HG03159 (cell line): ENCODE measurements at regions not wholly inside any gene's neighbourhood (a gene's known extent, or its start where the extent isn't known, plus 50 kb on each side); places are given as distances from the start of the nearest gene placed in this dataset.

Source experiments
- ATAC-seq: cut with Tn5 transposase; IDR thresholded peaks from one replicate; pipeline ENCODE4 v1.9.1; 2021; ENCODE audit warnings: mild to moderate bottlenecking, moderate library complexity; ENCODE audit not compliant: unreplicated experiment

DNA sequence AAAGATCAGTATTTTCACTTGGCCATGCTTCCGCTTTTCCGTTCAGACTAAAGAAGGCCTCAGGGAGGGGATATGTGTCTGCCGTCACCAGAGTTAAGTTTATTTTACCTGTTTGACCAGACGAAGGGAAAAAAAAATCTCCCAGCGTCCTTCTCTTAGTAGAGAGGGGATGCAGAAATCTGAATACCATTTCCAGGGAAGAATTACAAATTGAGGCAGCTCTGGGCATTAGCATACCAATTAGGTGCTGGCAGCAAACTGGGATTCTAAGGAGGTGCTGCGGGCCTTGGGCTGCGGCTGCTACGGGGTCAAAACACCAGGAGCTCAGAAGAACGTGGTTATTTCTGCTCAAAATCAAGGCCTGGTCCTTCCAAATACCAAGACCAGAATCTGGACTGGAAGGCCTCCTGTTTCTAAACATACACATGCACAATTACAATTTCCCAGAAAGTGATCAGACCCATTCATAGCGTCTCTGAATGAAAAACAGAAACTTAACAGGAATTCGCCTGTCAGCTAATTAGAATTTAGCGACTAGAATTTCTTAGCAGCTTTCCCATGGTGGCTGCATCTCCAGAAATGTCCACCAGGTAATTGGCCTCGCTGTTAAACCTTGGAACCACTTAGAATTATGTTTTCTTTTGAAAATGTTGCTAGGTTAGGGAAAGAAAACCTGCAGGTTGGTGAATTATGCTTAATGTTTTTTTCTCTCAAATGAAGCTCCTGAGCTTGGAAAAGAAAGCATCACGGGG lies 617.0 kb downstream of the VRK1 start:
- no peak for ATAC-seq

DNA sequence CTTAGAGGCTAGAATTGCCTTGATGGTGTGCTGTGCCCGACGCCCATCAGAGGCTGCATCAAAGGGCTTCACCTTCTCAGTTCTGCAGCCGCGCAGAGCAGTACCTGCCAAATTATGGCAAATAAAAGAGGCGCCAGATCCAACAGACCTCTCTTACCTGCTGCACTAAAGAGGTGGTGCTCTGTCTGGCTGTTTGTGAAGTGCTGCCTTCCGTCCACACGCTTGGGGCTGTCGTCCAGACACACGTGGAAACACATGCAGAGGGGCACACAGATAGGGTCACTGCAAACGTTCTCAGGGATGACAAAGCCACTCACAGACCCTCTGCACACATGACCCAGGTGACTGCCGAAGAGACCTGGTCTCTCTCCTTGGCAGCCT lies 617.5 kb downstream of the VRK1 start:
- ATAC-seq = no peak

DNA sequence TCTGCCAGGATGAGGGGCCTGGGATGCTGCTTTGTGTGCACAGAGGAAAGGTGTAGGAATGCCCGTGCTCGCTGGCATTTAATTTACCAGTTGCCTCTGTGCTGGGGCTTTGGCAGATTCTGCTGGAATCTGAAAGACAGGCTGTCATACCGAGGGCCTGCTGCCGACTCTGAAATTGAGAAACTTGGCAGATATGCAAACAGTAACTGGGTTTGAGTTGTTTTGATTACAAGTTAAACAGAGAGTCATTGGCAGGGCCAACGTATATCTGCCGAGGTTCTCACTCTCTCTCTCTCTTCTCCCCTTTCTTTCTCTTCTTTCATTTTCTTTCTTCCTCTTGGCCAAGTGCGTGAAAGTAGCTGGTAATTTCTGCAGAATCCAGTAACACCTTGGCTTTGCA lies 618.7 kb downstream of the VRK1 start:
- ATAC-seq = no peak

DNA sequence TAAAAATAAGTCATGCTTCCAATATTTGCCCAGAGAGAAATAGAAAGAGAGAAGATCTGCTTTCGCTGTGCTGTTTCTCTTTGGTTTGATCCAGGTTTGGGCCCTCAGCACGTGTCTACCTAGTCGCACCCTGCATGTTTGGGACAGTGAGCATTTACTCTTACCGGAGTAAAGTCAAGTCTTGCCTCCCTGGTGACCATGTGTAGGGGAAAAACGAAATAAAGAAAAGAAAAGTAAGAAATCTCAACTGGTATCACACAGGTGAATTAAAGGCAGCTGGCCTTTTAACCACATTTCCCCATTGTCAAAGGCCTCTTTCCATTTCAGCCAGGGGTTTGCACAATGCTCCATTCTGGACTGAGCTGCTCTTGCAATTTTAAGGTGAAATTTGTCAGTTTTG lies 619.4 kb downstream of the VRK1 start:
- ATAC-seq = no peak

DNA sequence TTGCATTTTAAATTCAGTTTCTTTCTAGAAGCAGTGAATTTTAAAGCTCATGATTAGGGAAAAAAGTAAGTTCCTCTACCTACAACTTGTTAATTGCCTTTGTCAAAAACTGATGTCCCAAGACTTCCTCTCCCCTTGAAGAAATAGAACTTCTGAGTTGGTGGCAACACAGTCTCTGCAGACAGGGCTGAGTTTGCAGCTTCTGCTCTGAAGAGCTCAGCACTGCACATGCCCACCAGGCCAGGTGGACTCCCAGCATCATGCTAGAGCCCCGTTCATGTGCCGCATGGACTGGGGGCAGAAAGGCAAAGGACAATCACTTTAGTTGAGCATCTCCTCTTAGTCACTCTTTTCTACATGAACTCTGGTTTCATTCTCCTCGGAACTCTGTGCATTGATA lies 620.1 kb downstream of the VRK1 start:
- ATAC-seq = no peak

DNA sequence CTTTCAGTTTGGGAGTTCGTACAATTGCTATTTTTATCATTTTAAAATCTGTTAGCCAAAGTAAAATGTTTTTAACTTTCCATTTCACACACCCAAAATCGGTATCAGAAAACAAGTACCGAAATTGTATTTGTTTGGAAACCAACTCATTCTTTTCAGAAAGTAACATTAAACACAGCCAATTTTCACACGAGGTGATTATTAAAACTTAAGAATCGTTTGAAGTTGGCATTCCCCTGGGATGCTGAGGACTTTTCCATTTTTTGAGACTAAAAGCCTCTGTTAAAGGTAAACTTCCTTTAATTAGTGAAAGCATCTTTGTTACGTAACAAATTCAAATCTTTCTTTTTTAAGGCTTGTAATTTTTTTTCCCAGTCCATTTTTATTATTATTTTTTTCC lies 623.0 kb downstream of the VRK1 start:
- no peak for ATAC-seq

DNA sequence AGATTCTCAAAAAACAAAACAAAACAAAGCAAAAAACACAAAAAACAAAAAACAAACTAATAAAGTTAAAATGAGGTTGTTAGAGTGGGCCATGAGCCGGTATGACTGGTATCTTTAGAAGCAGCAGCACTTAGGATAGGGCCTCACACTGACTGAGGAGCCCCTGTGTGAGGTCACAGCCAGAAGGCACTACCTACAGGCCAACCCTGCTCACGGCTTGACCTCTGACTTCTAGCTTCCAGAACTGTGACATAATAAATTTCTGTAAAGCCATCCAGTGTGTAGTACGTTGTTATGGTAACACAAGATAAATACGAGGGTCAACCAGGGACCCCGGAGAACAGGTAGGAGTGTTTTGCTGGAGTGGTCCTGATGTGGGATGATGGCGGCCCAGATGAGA lies 629.6 kb downstream of the VRK1 start:
- ATAC-seq = no peak

DNA sequence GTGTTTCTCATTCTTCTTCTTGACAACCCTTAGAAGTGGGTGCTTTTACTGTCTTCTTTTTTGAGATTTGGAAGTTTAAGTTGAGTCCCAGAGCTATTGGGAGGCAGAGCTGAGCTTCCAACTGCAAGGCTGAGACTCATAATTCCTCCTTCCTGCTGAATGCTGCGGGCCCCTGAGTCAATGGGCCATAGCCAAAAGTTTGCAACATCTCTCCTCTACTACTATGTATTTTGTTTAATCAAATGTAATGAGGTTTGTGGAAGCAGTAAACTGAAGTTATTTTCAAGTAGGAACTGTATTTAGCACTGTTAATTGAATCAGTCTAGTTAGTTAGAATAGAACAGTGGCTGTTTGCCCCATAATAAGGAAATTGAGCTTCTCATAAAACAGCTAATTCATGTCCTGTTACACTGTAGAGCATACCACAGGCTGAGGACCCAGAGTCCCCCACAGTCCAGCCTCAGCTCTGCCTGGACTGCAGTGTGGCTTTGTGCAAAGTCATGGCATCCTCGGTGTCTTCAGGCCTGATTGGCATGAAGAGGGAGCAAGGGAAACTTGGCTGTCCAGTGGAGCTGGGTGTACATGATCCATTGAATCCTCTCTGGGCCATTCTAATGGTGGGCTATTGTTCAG lies 631.7 kb downstream of the VRK1 start:
- ATAC-seq = no peak

DNA sequence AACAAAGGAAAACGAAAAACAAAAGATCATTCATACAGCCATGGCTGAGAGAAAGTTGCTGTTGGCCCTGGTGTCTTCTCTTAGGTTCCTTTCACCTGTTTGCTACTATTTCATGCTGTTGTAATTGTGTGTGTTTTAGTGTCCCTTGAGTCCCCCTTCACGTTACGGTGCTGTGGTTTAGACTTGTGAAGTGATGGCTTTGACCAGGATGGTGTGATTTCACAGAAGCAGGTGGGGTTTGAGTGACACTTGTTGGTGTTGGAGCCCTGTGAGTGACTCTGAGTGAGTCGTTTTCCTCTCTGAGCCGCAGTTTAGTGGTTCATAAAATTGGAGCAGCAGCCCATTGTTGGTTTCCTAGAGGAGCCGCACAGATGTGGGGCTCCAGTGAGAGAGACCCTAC lies 635.4 kb downstream of the VRK1 start:
- no peak for ATAC-seq

DNA sequence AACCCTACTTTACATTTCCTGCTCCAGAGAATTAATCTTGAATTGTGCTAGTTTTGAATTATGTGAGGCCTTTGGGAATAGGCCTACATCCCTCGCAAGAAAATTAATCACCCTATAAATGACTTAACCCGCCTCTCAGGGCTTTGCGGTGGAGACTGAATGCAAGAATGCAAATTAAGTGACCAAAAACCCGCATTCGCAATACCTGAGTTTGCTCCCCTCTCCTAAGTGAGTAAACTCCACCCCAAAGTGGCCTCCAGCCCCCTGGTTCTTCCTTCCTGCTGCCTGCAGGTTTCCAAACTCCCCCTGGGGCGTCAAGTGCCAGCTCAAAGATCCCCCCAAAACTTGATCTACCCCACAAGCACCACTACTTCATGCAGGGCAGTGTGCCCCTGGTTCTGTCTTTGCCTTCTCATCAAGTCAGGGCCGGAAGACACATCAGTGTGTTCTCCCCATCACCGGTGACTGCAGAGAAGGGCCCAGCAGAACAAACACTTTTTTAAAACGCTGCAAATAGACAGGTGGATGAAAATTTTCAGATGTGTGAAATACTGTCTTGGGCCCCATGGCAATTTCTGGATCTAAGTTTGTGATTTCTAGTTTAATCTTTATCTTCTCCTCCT lies 644.7 kb downstream of the VRK1 start:
- no peak for ATAC-seq

DNA sequence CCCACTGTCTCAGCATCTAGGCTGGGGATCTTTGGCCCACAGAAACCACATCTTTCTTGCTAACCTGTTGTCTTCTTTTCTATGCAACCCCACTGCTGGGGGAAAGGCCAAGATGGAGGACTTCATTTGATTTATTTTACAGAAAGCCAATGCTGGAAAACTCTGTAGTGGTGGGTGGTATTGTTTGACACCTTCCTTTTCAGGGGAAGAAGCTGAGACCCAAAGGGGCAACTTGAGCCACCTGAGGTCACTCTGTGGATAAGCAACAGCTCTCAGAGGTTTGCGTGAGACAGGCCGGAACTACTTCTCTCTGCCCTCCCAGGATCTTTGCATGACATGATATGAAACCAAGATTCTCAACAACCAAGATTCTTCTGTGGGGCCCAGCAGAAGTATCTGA lies 645.2 kb downstream of the VRK1 start:
- ATAC-seq = no peak

DNA sequence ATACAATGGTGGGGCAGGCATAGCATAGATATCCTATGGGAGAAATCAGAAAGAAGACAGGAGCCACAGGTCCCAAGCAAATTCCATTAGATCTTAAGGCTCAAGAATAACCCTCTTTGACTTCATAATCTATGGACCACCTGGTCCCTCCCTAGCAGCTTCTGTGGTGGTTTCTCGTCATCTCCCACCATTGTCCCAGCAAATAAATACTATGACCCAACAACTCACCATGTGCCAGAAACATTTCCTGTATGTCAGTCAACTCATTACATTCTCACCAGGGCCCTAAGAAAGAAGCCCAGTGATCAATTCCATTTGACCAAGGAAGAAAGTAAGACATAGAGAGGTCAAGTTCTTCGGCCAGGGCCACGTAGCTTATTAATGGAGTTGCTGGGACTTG lies 646.2 kb downstream of the VRK1 start:
- no peak for ATAC-seq

DNA sequence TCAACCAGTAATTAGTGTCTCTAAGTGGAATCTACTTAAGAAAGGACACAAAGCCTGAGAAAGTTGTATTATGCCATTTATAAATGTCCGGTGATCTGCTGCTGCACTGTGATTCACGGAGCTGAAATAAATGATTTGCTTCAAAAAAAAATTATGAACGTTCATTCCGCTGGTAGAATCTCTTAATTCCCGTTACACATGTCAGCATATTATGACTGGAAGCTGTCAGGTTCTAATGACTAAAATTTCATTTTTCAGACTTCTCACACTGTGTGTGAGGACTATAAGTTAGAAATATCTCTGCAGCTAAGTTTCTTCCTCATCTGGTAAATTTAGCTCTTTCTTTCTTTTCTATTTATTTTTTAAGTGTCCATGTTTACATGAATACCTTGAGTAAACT lies 647.1 kb downstream of the VRK1 start:
- ATAC-seq = no peak

DNA sequence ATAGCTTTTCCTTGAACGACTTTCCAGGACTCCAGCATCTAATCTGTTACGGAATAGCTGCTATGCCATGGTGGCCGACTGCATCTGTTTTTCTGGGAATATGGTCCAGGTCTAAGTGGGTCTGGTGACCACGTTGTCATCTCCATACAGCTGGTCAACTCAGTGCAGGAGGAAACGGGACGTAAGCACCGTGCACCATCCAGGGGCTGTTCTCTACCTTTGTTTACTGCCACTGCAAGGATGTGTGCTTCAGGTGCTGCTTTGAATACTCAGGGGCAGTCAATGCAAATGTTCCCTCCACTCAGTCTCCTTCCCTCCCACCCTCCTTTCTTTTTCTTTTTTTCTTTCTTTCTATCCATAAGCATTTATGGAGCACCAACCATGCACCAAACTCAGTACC lies 648.2 kb downstream of the VRK1 start:
- no peak for ATAC-seq

DNA sequence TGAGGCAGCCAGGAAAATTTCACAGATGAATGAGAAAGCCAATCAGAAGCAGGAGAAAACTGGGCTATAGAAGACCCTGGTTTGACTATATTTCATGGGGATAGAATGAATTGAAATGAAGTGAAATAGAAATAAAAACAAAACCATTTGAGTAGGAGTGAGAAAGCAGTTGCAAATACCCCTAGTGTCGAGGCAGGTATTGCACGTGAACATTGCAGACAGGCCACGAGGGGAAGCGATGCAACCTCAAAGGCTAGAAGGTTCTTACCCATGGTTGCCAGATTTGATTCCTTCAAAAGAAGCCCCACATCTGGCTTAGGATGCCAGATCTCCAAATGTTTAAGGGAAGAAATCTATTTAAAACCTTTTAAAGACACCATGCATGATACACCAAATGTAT lies 648.9 kb downstream of the VRK1 start:
- ATAC-seq = no peak

DNA sequence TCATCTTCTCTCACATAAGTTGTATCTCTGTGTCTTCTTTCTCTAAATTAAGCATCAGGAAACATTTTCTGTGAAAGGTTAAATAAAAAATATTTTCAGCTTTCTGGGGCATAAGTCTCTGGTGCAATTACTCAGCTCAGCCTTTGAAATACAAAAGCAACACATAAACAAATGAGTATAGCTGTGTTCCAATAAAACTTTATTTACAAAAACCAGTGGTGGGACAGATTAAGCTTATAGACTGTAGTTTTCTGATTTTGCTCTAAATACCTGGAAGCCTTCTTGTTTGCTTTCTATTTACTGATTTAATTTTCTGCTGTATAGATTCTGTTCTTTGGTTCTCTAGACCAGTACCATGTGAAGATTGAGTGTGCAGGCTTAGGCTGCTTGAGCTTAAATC lies 655.1 kb downstream of the VRK1 start:
- no peak for ATAC-seq

DNA sequence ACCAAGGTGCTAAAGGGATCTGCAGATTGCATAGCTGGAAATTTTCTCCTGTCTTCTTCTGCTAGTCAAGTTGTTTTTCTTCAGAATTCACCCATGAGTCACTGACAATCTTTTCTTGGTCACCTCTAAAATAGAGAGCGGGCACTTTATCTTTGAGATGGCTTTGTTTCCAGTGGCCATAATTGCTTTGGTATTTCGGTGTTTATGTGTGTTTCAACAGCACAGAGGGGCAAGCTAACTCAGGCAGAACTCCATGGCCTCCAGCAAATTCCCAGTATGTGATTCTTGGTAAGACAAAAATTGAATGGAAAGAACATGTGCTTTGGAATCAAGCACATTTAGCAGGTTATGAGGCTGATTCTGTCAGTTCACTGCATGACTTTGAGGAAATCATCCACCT lies 656.8 kb downstream of the VRK1 start:
- ATAC-seq = no peak

DNA sequence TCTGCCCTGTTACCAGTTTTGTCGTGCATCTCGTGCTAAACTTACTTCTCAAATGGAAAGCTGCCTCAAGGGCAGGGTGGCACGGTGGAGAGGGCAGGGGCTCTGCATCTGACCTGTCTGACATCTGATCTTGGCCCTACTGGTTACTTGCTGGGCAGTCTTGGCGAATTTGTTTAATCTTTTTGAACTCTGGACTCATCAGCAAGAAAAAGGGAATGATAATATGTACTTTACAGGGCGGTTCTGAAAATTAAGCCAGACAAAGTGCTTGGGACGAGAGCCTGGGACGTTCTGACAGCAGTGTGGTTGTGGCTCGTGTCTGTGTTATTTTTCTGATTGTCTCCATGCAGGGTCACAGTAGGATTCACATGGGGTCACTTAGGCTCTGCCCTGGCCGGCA lies 659.3 kb downstream of the VRK1 start:
- no peak for ATAC-seq

DNA sequence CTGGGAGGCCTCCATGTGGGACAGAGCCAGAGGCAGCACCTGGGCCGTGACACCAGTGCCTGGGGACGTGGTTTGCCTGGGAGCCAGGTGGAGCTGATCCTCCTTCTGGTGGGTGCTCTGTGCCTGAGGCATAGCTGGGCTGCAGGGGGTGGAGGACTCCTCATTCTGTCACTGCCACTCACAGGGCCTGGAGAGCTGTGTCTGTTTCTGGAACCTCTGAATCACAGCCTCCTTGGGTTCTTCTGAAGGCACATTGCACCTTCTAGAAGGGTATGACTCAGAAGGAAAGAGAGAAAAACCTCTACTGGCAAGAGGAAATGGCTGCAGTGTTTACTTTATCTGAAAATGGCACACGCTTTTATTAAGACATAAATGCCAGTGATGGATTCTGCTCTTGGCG lies 659.8 kb downstream of the VRK1 start:
- no peak for ATAC-seq

DNA sequence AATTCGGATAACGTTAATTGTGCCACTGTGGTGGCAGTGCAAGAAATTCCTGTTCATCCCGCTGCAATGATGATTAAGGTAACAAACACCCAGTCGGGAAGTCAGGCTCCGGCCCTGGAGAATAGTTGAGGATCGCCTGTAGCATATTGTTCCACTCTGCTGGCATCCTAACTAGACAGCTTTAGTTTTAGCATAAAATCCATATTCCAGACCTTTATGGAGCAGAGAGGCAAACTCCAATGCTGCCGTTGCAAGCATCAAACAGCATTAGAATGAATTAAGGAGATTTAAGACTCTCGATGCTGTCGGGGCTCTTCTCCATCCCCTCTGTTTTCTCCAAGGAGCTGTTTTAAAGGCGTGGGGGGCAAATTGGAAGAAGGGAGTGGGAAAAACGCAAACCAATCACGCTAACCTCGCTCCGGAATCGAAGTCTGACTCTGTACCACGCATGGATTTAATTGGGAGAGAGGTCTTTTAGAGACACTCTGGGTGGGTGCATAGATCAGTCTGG lies 660.4 kb downstream of the VRK1 start:
- ATAC-seq = no peak

DNA sequence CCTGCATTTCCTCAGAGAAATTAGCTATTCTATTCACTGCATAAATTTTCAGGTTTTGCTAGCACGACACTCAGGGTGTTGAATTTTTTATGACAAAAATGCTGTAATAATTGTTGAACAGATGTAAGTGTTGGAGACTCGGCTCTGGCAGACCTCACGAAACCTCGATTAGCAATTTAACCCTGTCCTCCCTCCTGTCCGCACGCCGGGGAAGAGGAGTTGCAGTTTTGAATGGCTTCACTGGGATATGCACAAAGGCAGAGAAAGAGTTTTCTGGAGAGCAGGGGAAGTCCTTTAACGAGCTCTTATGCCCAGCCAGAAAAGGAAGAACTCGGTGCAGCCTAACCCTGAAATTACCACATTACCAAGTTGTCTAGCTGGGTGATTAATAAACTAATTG lies 661.1 kb downstream of the VRK1 start:
- ATAC-seq = no peak
